ENCODE measurements at regions not wholly inside any gene's neighbourhood (a gene's known extent, or its start where the extent isn't known, plus 50 kb on each side); places are given as distances from the start of the nearest gene placed in this dataset.

DNA sequence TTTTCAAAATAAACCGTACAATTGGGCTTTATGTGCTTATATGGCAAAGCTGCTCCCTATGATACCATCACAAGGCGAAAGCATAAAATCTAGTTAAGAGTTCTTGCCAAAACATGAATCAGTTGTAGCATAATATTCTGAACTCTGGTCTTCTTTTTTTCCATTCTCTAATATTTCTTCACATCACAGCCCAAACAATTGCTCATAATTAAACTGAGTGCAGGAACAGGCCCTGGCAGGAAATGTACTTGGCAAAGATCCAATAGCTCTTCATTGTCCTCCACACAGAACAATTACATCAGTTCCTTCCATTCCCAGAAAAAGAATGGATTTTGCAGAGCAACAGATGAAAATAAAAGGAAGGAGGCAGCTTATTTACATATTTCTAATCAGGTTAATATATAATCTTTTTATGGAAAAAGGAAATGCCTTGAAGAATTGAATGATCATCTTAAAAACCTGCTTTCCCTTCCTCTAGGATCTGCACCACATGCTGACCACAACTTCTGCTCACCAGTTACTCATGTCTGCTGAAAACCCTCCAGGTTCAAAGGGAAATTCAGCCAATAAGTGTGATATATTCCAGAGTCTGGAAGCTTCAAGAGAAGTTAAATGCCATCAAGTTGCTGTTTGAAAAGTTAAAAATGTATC is 123.3 kb upstream of the COL21A1 start:
- Histone ChIP-seq H3K27ac (peak overlapping the region; percentile 8 to 88 (median 45)), H3K4me3 (no peak overlapping the region), H3K27me3 (no peaks in the 10 kb centered on the region), H3K4me1 (replicated peaks in 1 of 2) (peaks cover 17 to 55% of the 10 kb centered on the region in 2 donors), H3K36me3 (replicated peaks in 1 of 2) (no peaks in the 10 kb centered on the region), H3K9me3 (replicated peaks in 1 of 3) (no peaks in the 10 kb centered on the region)
- DNase-seq: peak; percentile 57 to 88 (median 79)
- TF ChIP-seq POLR2A (IDR thresholded peaks at IDR 0.05): no peak
- TF ChIP-seq, protein P1, sequence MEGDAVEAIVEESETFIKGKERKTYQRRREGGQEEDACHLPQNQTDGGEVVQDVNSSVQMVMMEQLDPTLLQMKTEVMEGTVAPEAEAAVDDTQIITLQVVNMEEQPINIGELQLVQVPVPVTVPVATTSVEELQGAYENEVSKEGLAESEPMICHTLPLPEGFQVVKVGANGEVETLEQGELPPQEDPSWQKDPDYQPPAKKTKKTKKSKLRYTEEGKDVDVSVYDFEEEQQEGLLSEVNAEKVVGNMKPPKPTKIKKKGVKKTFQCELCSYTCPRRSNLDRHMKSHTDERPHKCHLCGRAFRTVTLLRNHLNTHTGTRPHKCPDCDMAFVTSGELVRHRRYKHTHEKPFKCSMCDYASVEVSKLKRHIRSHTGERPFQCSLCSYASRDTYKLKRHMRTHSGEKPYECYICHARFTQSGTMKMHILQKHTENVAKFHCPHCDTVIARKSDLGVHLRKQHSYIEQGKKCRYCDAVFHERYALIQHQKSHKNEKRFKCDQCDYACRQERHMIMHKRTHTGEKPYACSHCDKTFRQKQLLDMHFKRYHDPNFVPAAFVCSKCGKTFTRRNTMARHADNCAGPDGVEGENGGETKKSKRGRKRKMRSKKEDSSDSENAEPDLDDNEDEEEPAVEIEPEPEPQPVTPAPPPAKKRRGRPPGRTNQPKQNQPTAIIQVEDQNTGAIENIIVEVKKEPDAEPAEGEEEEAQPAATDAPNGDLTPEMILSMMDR (IDR thresholded peaks at IDR 0.05): no peak
- intact Hi-C loops (cut with DNase I): no loop called here
- 22 to 38% (median 25%) methylated on average over 2 of the region's 2 CpGs for WGBS, 4 donors

GRCh38 chr6:56370127-56370540 is 122.8 kb upstream of the COL21A1 start:
- Histone ChIP-seq H3K27me3 (no peaks in the 10 kb centered on the region), H3K27ac (peak overlapping the region; percentile 8 to 88 (median 45)), H3K4me1 (replicated peaks in 1 of 2) (peaks cover 20 to 56% of the 10 kb centered on the region in 2 donors), H3K4me3 (peak overlapping the region in 1 of 4 donors; percentile 2), H3K9me3 (replicated peaks in 1 of 3) (no peaks in the 10 kb centered on the region), H3K36me3 (replicated peaks in 1 of 2) (no peaks in the 10 kb centered on the region)
- intact Hi-C loops (cut with DNase I): no loop called here
- TF ChIP-seq POLR2A (IDR thresholded peaks at IDR 0.05): no peak
- TF ChIP-seq, protein P1 (IDR thresholded peaks at IDR 0.05): peak in 4 of 6 experiments; percentile 9 to 51 (median 32)
- 60 to 65% (median 62%) methylated on average over 10 of the region's 10 CpGs for WGBS, 4 donors
- peak; percentile 42 to 86 (median 54) for DNase-seq

- Histone ChIP-seq H3K9me3 (replicated peaks in 1 of 3) (no peaks in the 10 kb centered on the region), H3K4me3 (no peak overlapping the region), H3K4me1 (replicated peaks in 1 of 2) (peaks cover 24 to 57% of the 10 kb centered on the region in 2 donors), H3K27ac (no peak overlapping the region), H3K36me3 (replicated peaks in 1 of 2) (no peaks in the 10 kb centered on the region), H3K27me3 (no peaks in the 10 kb centered on the region)
- WGBS, 4 donors: 26 to 35% (median 28%) methylated on average over 3 of the region's 3 CpGs
- peak in 1 of 7 donors; percentile 39 for DNase-seq
- intact Hi-C loops (cut with DNase I): loop anchor here in 1 of 2 donors (10.0 kb wide), 1 partner anchor 336 kb away; no protein-coding TSS in a partner anchor
- TF ChIP-seq, protein P1 (IDR thresholded peaks at IDR 0.05): no peak
- TF ChIP-seq POLR2A (IDR thresholded peaks at IDR 0.05): no peak
Observed at GRCh38 chr6:56368491-56368890, 121.1 kb upstream of the COL21A1 start.

DNA sequence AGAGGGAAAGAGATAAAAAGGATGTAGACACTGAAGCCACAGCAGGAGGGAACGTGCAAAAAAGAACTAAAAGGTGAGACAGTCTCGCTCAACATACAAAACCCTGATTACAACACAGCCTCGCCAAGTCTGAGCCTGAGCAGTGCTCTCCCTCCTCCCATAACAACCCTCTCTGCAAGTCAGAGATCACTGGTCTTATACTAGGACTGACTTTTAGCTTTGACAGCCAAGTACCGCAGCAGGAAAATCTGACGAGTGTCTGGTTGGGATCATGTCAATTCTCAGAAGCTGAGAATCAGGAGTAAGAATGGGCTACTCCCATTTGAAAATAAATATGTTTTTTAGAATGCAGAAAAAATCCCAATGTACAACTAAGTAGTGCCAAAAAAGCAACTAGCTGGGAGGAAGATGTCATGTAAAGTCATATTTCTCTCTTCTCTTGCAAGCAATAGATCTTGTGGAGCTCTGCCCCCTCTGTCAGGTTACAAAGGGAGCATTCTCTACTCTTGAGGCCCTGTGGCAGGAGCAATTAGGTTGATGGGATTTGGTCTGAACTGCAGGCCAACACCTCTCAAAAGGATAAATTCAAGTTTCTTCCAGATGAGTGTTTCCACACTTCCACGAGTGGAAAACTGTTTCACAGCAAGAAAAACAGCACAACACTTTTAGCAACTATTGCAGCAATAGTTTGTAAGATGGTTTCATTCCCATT is 118.9 kb upstream of the COL21A1 start:
- Histone ChIP-seq H3K4me1 (replicated peaks in 1 of 2) (peaks cover 22 to 42% of the 10 kb centered on the region in 2 donors), H3K9me3 (replicated peaks in 1 of 3) (no peaks in the 10 kb centered on the region), H3K4me3 (no peak overlapping the region), H3K36me3 (replicated peaks in 1 of 2) (no peaks in the 10 kb centered on the region), H3K27ac (no peak overlapping the region), H3K27me3 (no peaks in the 10 kb centered on the region)
- DNase-seq: no peak
- WGBS, 4 donors: 64 to 78% (median 74%) methylated on average over 6 of the region's 6 CpGs
- intact Hi-C loops (cut with DNase I): loop anchor here in 1 of 2 donors (10.0 kb wide), 1 partner anchor 339 kb away; no protein-coding TSS in a partner anchor
- no peak for TF ChIP-seq POLR2A (IDR thresholded peaks at IDR 0.05)
- TF ChIP-seq, protein P1 (IDR thresholded peaks at IDR 0.05): no peak

All from adrenal gland (tissue), 9 donors.